ENCODE measurements at regions not wholly inside any gene's neighbourhood (a gene's known extent, or its start where the extent isn't known, plus 50 kb on each side); places are given as distances from the start of the nearest gene placed in this dataset.

DNA sequence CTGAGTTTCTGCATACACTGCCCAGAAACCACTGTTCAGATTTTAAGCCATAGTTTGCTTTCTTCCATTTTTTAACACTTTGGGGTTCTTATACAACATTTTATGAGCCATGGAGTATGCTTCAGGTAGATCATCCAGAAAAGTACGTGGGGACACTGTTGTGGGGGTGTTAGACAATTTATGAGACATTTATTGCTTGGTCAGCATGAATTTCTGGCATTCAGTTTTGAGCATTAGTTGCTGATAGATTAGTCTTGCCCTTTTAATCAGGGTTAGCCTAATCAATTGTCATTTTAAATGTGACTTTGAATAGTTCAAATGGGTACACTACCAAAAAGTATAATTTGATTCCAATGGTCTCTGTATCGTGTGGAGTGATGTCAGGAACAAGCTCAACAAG, 434.9 kb downstream of the GPM6A start:
- no peak for DNase-seq

DNA sequence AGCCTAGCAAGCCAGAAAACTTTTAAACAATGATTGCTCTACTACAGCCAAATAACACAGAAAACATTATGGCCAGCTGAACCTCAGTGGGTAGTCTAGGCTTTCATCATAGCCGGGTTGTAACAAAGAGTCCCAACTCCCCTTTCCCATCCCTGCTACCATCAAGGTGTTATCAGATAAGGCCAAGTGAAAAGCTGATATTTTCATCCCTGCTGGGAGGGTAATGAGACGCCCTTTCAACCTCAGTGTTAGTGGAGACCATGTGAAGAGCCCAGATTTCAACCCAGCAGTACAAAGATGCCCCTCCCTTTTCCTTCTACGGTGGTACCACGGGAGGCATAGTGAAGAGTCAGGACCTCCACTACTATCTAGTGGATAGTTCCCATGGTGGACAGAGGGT, 433.7 kb downstream of the GPM6A start:
- no peak for DNase-seq

DNA sequence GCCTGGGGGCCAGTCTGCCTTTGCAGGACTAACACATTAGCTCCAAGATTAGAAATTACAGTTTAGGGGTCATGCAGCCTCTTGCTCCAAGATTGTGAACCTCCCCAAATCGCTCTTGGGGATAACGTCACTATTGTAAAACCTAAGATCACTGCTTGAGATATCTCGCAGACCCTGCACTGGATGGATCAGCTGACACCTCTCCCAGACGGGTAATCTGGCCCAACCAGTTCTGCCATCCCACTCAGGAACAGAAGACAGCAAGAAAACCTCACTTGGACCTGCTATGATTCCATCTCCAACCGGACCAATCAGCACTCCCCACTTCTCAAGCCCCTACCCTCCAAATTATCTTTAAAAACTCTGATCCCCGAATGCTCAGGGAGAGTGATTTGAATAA, 431.2 kb downstream of the GPM6A start:
- no peak for DNase-seq

DNA sequence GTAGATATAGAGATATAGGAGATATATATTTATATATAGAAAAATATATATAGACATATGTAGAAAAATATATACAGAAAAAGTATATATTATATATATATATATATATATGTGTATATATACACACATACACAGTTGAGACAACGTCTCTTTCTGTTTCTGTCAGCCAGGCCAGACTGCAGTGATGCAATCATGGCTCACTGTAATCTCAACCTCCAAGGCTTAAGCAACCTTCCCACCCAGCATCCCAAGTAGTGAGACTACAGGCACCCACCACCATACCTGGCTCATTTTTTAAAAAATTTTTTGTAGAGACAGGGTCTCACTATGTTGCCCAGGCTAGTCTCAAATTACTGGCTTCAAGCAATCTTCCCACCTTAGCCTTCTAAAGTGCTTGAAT, 426.3 kb downstream of the GPM6A start:
- no peak for DNase-seq

DNA sequence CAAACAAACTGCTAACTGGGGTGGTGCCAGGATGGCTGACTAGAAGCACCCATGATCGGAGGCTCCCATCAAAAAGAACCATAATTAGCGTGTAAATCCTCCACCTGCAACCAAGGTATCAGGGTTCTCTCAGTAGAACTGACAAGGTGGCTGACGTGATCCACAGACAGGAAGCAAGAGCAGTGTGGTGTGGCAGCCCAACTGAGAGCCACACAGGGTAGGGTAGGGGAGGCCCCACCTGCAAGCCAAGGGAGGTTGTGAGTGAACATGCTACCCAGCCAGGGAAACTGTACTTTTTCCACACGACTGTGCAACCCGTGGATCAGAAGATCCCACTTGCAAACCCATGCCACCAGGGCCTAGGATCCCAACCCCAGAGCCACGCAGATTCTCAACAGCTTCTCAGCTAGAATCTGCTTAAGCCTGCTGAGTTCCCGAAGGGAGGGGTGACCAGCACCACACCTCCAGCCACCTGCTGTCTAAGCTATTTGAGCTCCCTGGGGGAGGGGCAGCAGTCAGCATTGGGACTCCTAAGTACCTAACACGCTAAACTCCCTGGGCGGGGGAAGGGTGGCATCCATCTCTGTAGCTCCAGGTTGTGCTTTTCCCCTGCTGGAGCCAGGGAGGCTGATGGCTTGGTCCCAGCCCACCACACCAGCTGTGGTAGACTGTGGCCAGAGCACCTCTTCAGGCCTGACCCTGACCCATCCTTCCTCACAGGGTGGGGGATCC, 425.1 kb downstream of the GPM6A start:
- DNase-seq, result no peak

DNA sequence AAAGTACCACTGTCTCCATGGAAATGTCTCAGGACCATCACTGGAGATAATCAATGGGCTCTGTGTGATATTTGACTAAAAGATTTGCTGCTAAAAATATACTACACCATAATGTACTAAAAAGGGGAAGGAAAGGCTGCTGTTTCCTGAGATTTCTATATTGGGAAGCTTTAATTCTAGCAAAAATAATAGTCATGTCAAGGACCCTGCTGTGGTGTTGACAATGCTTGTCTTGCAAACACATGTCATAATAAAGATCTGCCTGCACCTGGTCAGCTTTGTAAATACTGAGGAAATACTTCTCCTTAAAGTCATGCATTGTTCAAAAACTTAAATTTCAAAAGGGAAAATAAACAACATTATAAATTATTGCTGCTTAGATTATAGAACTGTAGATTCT, 417.9 kb downstream of the GPM6A start:
- DNase-seq, result no peak

DNA sequence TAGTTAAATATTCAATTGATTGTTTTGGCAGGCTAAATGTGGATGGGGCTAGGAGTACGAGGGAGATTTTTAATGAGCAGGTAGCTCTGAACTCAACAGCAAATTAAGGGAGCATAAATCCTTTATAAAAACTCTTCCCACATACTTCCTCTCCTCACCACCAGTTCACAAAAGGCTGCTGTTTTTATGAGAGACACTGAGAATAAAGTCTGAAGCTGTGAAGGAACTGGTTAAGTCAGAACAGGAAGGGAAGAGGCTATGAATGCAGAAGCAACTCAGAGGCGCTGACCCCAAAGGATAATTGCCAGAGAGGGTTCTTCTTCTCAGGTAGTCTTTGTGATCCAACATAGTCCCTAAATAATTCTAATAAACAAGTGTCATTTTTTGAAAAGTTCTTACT, 406.1 kb downstream of the GPM6A start:
- DNase-seq, result no peak

DNA sequence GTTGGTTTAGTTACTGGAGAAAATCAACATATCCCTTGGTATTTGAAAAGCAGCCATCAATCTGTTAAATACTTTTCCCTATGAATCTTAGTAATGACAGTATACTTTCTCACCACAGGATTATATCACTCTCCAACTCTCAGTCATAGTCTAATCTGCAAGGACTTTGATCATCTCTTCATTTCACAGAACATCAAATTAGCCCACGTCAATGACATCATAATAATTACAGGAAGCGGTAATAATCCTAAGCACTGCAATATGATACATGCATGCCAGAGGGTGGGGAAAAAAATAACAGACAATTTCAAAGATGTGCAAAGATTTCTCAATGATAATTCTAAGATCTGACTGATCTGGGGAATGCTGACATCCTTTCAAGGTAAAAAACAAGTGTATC, 404.1 kb downstream of the GPM6A start:
- DNase-seq, result no peak

DNA sequence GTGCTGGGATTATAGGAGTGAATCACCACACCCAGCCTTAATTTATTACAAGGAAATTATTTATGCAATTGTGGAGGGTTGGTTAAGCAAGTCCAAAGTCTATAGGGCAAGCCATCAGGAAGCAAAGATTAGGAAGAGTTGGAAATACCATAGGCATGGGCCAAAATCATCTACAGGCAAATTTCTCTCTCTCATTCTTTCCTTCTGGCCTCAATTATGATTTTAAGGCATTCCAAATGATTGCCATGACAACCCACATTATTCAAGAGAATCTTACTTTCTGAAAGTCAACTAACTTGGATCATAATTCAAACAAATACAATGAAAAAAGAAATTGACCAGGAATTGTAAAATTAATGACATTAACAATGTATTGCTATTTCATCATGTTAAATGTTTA, 400.8 kb downstream of the GPM6A start:
- DNase-seq, result no peak

DNA sequence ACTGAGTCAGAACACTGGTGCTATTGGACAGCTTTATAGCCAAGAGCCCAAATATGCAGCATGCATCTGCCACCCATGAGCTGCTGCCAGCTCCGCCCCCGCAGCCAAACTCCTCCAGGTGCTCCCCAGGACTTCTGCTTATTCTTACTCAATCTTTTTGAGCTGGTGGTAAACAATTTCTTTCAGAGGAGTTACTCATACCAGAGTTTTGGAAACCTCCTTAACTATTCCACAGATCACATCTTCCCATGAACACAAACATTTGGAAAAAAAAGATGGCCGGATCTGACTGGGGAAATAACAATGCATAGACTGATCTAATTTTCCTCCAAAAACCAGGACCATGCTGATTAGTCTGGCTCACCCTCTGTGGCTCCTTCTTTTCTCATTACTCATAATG, 399.9 kb downstream of the GPM6A start:
- DNase-seq, result no peak

DNA sequence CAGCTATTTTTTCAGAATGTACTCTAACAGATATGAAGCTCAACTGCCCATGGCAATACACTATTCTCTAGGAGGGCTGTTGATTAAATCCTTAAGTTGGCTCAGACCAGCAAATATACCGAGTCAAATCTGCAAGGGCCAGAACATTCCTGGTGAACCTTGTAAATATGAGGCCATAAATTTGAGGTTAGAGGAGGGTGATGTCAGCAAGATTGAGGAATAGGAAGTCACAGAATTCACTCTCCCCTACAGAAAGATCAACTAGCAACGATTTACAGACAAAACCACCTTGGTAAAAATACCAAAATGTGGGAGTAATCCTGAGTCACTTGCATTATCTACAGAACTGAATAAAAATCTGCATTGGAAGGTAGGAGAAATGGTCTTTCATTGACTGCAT, 399.3 kb downstream of the GPM6A start:
- DNase-seq, result no peak

DNA sequence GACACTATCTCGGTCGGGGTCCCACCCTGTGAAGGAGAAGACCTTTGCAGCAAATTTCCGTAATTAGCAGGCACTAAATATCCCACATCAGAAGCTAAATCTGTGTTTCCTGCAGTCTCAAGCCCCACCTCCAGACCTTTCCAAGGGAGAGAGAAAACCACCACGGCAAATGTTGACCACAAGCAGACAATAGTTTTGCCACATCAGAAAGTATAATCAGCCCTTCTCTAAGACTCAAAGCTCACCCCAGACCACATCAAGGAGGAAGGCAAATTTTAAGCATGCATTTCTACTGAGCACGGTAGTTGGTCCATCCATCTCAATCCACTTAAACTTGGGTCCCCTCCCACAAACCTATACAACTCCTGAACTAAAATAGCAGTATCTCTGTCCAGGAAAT, 398.5 kb downstream of the GPM6A start:
- DNase-seq, result peak in 1 of 5 experiments; percentile 7

DNA sequence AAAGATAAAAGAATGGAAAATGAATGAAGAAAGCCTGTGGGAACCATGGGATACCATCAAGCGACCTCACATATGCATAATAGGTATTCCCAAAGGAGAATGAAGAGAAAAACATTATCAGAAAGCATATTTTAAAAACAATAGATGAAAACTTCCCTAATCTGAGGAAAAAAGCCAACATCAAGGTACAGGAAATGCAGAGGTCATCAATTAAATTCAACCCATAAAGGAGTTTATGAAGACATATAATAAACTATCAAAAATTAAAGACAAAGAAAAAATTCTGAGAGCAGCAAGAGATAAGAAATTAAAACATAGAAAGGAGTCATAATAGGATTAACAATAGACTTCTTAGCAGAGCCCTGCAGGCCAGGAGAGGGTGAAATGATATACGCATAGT, 397.5 kb downstream of the GPM6A start:
- DNase-seq, result no peak

DNA sequence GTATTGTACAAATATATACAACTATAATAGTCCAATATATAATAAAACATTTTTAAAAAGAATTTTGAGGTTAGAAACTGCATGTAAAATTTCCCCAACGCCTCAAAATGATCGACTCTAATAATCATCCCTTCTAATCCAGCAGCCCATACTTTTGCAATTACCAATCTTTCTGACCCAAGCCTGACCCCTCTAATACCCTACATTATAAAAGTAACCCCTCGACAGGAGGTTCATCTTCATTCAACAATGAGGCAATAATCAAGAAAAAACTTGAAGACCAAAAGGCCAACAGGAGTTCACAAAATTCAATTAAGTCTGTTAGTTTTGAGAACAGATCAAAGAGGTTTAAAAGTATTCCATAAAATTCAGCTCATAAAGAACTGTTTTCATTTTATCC, 393.5 kb downstream of the GPM6A start:
- no peak for DNase-seq

DNA sequence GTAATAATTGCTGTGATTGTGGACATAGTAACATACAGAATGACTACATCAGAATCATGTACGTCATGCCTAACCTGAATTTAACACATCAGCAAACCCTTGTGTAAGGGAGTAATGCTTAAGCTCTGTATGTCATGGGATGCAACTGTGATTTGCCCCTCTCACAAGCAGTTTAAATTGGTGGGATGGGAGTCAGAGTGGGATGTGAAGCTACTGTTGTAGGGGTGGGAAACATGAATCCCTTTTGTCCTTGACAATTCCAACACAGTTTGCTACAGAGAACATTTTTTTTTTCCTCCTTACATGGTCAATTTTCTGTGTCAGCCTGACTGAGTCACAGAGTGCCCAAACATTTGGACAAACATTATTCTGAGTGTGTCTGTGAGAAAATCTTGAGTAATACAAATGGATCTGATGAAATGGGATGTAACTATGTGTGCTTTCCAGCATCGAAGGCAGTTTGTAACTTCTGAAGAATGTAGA, 392.8 kb downstream of the GPM6A start:
- DNase-seq, result no peak

DNA sequence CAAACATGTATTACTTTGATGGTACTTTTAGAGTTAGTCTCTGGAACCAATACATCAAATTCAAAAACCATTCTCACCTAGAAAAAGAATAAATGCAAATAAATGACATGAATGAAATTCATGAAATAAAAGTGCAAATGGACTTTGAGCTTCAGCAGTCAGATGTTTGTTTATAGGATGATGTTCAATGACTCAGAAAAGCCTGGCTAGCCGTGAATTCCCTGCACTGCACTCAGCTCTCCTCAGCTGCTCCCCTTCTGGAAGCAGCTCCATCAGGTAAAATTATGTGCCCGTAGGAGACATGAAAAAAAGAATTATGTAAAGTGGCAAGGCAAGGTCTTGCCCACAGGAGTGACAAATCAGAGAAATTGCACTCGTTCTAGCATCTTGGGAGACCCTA, 390.6 kb downstream of the GPM6A start:
- no peak for DNase-seq

DNA sequence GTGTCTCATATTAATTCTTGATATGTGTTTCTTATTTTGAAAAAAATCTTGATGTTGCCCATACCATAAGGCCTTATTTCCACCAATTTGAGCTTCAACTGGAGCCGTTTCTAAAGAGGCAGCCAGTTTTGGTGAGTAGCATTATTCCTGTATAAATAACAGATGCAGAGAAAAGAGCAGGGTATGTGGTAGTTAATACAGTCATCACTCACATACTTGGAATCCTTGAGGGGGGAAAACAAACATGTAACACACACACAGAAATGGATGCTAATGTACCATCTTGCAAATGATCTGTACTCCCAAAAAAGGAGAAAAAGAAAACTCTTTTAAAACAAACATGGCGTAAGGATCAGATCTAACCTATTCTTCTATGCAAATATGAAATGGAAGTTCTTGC, 389.7 kb downstream of the GPM6A start:
- no peak for DNase-seq

DNA sequence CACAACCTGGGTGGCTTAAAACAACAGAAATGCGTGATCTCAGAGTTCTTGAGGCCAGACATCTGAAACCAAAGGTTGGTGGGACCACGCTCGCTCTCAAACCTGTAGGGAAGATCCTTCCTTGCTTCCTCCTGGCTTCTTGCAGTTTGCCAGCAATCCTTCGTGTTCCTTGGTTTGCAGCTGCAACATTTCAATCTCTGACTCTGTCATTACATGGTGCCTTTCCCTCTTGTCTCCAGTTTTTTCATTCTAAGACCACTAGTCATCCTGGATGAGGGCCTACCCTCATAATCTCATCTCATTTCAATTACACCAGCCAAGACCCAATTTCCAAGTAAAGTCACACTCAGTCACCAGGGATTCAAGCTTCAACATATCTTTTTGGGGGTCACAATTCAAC, 388.0 kb downstream of the GPM6A start:
- no peak for DNase-seq

DNA sequence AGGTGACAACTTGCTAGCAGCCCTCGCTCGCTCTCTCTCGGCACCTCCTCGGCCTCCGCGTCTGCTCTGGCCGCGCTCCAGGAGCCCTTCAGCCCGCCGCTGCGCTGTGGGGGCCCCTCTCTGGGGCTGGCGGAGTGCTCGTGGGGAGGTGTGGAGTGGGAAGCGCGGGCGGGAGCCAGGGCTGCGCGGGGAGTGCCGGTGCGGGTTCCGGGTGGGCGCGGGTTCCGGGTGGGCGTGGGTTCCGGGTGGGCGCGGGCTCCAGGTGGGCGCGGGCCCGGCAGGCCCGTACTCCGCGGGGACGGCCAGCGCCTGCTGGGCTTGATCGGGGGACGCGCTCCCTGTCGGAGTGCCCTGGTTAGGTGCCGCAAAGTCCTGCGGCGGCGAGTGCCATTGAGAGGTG, 384.3 kb downstream of the GPM6A start:
- DNase-seq, result no peak

DNA sequence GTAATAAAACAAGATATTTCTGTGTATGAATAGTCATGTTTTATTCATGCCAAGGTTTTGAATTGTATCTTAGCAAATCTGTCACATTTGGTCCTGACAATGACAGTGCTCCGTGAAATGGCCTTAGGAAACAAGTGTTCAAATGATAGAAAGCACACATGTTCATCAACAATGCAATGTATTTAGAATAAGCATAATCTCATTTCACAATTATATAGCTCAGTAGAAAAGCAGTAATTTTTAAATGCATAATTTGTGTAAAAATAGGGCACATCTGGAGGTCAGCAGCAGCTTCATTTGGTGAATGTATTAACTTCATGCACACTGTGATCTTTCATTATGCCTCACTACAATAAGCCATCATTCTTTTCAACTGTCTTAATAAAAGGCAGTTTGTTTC, 380.4 kb downstream of the GPM6A start:
- no peak for DNase-seq

DNA sequence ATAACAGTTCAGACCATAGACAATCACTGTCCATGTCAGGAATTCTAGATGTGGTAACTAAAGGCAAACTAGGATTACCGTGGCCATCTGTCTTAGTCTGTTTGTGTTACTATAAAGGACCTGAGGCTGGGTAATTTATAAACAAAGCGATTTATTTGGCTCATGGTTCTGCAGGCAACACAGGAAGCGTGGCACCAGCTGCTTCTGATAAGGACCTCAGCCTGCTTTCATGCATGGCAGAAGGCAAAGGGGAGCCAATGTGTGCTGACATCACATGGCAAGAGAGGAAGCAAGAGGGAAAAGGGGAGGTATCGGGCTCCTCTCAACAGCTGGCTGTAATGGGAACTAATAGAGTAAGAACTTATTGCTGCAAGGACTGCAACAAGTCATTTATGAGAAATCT, 376.7 kb downstream of the GPM6A start:
- peak in 1 of 5 experiments; percentile 10 for DNase-seq

DNA sequence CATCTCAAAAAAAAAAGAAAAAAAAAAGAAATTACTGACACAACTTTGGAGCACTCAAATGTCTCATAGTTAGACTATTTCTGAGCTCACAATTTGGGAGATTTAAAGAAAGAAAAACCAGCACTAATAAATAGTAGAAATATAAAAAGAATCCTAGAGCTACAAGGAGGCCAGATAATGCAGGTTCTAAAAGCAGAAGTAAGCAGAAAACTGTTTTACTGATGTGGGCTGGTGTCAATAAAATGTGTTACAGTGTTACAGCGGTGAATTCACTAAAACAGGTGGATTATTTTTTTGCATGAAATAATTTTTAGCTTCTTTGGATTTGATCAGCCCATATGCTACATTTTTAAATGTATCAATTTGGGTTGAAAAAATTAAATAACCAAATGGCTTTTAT, 375.9 kb downstream of the GPM6A start:
- no peak for DNase-seq

DNA sequence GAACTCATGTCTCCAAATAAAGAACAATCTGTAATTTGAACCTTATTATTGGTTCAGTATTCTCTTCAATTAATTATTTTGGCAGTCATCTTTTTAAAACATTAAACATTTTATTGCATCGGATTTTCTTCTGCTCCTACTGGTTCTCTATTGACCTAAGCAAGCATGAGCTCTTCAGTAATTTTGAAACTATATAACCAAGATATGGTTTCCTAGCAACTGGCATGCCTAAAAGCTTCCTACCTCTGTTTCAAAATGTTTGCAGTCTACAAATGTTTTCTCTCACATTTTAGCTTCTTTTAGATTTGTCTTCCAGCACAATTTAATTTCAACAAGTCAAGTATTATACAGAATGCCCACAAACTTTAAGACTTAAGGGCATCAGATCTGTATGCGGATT, 371.3 kb downstream of the GPM6A start:
- DNase-seq, result no peak

DNA sequence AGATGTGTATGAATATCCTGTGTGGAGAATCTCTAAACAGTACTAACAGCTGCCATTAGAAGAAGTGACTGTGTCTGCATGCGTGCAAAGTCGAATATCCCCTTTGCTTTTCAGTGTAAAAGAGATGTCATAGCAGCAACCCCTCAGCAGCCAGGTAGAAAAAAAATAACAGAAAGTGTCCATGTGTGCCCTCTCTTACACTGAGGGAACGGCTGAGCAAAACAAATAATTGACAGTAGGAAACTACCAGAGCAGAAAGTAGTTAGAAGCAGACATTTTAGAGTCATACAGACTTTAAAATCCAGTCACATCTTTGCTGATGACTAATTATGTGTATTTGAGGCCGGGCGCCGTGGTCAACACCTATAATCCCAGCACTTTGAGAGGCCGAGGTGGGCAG, 370.8 kb downstream of the GPM6A start:
- DNase-seq, result no peak

DNA sequence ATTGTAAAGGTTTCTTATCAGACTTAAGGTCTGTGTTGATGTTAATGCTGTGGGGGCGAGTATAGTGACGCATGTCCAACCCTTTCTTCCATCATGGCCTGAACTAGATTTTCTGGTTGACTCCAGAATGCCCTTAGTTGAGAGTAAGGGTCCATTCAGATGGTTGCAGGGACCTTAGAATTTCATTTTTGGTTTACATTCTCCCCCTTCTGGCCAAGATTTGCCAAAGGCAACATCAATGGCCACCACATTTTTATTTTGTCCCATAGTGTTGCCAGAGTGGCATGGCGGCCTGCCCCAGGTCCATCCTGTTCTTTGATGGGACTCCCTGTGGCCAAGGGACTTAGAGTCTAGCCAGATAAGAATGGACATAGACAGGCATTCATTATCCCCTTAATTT, 368.5 kb downstream of the GPM6A start:
- no peak for DNase-seq

All from T-helper 2 cell (primary cell).